HEK293 (cell line): ENCODE measurements at regions not wholly inside any gene's neighbourhood (a gene's known extent, or its start where the extent isn't known, plus 50 kb on each side); places are given as distances from the start of the nearest gene placed in this dataset.

Experiments
- CTCF ChIA-PET: fragments of 350-600 bp; formaldehyde crosslinking; extraction: SDS; loops from one replicate; lab custom pipeline; 2021; ENCODE audit warnings: antibody characterized with exemption; lab: Yijun Ruan, JAX
- POLR2A ChIA-PET: fragments of 300-600 bp; formaldehyde crosslinking; extraction: SDS; loops from one replicate; lab custom pipeline; 2020; ENCODE audit warnings: antibody characterized with exemption, inconsistent platforms; lab: Yijun Ruan, JAX
- H3K27ac ChIP-seq: fragments of 200-500 bp; sonication (Bioruptor generic); 2 replicates; pipeline ENCODE4 v1.5.1; 2014; ENCODE audit warnings: low read depth, low read length, control low read depth, inconsistent platforms; ENCODE audit errors: extremely low read depth
- H3K36me3 ChIP-seq, 2 experiments: fragments of 200-500 bp in 1 of 2; sonication (Bioruptor generic) in 1 of 2; 1 replicate in 1 of 2; 2 replicates in 1 of 2; pipeline ENCODE4 v1.5.1; 2014 to 2017; ENCODE audit warnings: inconsistent platforms in 2 of 2, low read length in 2 of 2; ENCODE audit not compliant: control insufficient read depth in 2 of 2, insufficient read depth in 1 of 2
- H3K4me1 ChIP-seq: fragments of 200-500 bp; sonication (Bioruptor generic); 2 replicates; pipeline ENCODE4 v1.5.1; 2014; ENCODE audit warnings: mild to moderate bottlenecking, low read length, inconsistent platforms; ENCODE audit not compliant: control insufficient read depth, insufficient read depth
- H3K4me3 ChIP-seq: 2 replicates; pipeline ENCODE4 v1.5.1; 2011; ENCODE audit warnings: low read depth, mild to moderate bottlenecking, control low read depth, low read length, moderate library complexity
- H3K9me3 ChIP-seq: fragments of 200-500 bp; sonication (Bioruptor generic); 2 replicates; pipeline ENCODE4 v1.5.1; 2014; ENCODE audit warnings: low read depth, low read length, inconsistent platforms; ENCODE audit not compliant: control insufficient read depth, insufficient read depth
- ATF2 ChIP-seq: fragments of 450-650 bp; formaldehyde crosslinking; IDR thresholded peaks from 2 replicates; pipeline ENCODE4 v1.5.1; 2016; ENCODE audit warnings: missing biosample characterization, missing genetic modification characterization, low read depth
- BCL11B ChIP-seq: fragments of 450-650 bp; formaldehyde crosslinking; IDR thresholded peaks from 2 replicates; pipeline ENCODE4 v1.5.1; 2016; ENCODE audit warnings: low read depth, missing biosample characterization, missing genetic modification characterization
- HOXA7 ChIP-seq: sonication (generic); formaldehyde crosslinking; IDR thresholded peaks from 2 replicates; pipeline ENCODE4 v1.8.1; 2022; ENCODE audit warnings: missing genetic modification reagents, borderline replicate concordance
- HOXC10 ChIP-seq: sonication (generic); formaldehyde crosslinking; IDR thresholded peaks from 2 replicates; pipeline ENCODE4 v1.8.1; 2023; ENCODE audit warnings: mild to moderate bottlenecking, missing genetic modification reagents
- SCRT2 ChIP-seq: fragments of 450-650 bp; formaldehyde crosslinking; IDR thresholded peaks from 2 replicates; pipeline ENCODE4 v1.5.1; 2016; ENCODE audit warnings: missing biosample characterization, missing genetic modification characterization
- SP7 ChIP-seq: fragments of 450-650 bp; formaldehyde crosslinking; IDR thresholded peaks from 2 replicates; pipeline ENCODE4 v1.5.1; 2016; ENCODE audit warnings: missing biosample characterization, missing genetic modification characterization
- YY1 ChIP-seq: fragments of 450-650 bp; formaldehyde crosslinking; IDR thresholded peaks from 2 replicates; pipeline ENCODE4 v1.5.1; 2018; ENCODE audit warnings: missing biosample characterization, missing genetic modification characterization
- ZBTB1 ChIP-seq: fragments of 450-650 bp; formaldehyde crosslinking; IDR thresholded peaks from 2 replicates; pipeline ENCODE4 v1.5.1; 2016; ENCODE audit warnings: missing biosample characterization, missing genetic modification characterization
- ZBTB17 ChIP-seq: fragments of 450-650 bp; formaldehyde crosslinking; IDR thresholded peaks from 2 replicates; pipeline ENCODE4 v1.5.1; 2016; ENCODE audit warnings: missing biosample characterization, missing genetic modification characterization
- ZBTB20 ChIP-seq: fragments of 450-650 bp; formaldehyde crosslinking; IDR thresholded peaks from 2 replicates; pipeline ENCODE4 v1.5.1; 2016; ENCODE audit warnings: missing biosample characterization, missing genetic modification characterization
- ZBTB21 ChIP-seq: fragments of 450-650 bp; formaldehyde crosslinking; IDR thresholded peaks from 2 replicates; pipeline ENCODE4 v1.5.1; 2017; ENCODE audit warnings: missing biosample characterization, missing genetic modification characterization
- ZBTB7A ChIP-seq: fragments of 450-650 bp; formaldehyde crosslinking; IDR thresholded peaks from 2 replicates; pipeline ENCODE4 v1.5.1; 2016; ENCODE audit warnings: low read depth, missing biosample characterization, missing genetic modification characterization
- ZFP37 ChIP-seq: fragments of 450-650 bp; formaldehyde crosslinking; IDR thresholded peaks from 2 replicates; pipeline ENCODE4 v1.5.1; 2016; ENCODE audit warnings: missing biosample characterization, missing genetic modification characterization
- ZFP41 ChIP-seq: fragments of 450-650 bp; formaldehyde crosslinking; IDR thresholded peaks from 2 replicates; pipeline ENCODE4 v1.5.1; 2016; ENCODE audit warnings: missing biosample characterization, missing genetic modification characterization, borderline replicate concordance
- ZNF10 ChIP-seq: fragments of 450-650 bp; formaldehyde crosslinking; IDR thresholded peaks from 2 replicates; pipeline ENCODE4 v1.5.1; 2017; ENCODE audit warnings: missing biosample characterization, missing genetic modification characterization
- ZNF133 ChIP-seq: fragments of 450-650 bp; formaldehyde crosslinking; IDR thresholded peaks from 2 replicates; pipeline ENCODE4 v1.5.1; 2016; ENCODE audit warnings: missing biosample characterization, missing genetic modification characterization
- ZNF155 ChIP-seq: fragments of 450-650 bp; formaldehyde crosslinking; IDR thresholded peaks from 2 replicates; pipeline ENCODE4 v1.5.1; 2016; ENCODE audit warnings: missing biosample characterization, missing genetic modification characterization
- ZNF157 ChIP-seq: fragments of 450-650 bp; formaldehyde crosslinking; IDR thresholded peaks from 2 replicates; pipeline ENCODE4 v1.5.1; 2016; ENCODE audit warnings: missing biosample characterization, missing genetic modification characterization
- ZNF391 ChIP-seq: fragments of 450-650 bp; formaldehyde crosslinking; IDR thresholded peaks from 2 replicates; pipeline ENCODE4 v1.5.1; 2016; ENCODE audit warnings: low read depth, missing biosample characterization, missing genetic modification characterization, borderline replicate concordance
- ZNF544 ChIP-seq: fragments of 450-650 bp; formaldehyde crosslinking; IDR thresholded peaks from 2 replicates; pipeline ENCODE4 v1.5.0; 2017; ENCODE audit warnings: missing biosample characterization, missing genetic modification characterization
- ZNF561 ChIP-seq: fragments of 450-650 bp; IDR thresholded peaks from 2 replicates; pipeline ENCODE4 v1.5.1; 2018; ENCODE audit warnings: missing biosample characterization, missing genetic modification characterization, borderline replicate concordance
- ZNF658 ChIP-seq: fragments of 450-650 bp; formaldehyde crosslinking; IDR thresholded peaks from 2 replicates; pipeline ENCODE4; 2016; ENCODE audit warnings: missing biosample characterization, missing genetic modification characterization
- ZNF707 ChIP-seq: fragments of 450-650 bp; formaldehyde crosslinking; IDR thresholded peaks from 2 replicates; pipeline ENCODE4 v1.5.1; 2016; ENCODE audit warnings: missing biosample characterization, missing genetic modification characterization
- ZNF785 ChIP-seq: fragments of 450-650 bp; formaldehyde crosslinking; IDR thresholded peaks from 2 replicates; pipeline ENCODE4 v1.5.1; 2016; ENCODE audit warnings: missing biosample characterization, missing genetic modification characterization
- ZSCAN23 ChIP-seq: fragments of 450-650 bp; formaldehyde crosslinking; IDR thresholded peaks from 2 replicates; pipeline ENCODE4 v1.5.1; 2016; ENCODE audit warnings: missing biosample characterization, missing genetic modification characterization
- ZSCAN30 ChIP-seq: fragments of 450-650 bp; IDR thresholded peaks from 2 replicates; pipeline ENCODE4 v1.5.1; 2018; ENCODE audit warnings: missing biosample characterization, mild to moderate bottlenecking, missing genetic modification characterization, moderate library complexity
- TF ChIP-seq, protein P1 (sequence below): fragments of 450-650 bp; formaldehyde crosslinking; IDR thresholded peaks from 2 replicates; pipeline ENCODE4 v1.5.1; 2017; ENCODE audit warnings: missing biosample characterization, missing genetic modification characterization
- TF ChIP-seq, protein P2 (sequence below): fragments of 450-650 bp; formaldehyde crosslinking; IDR thresholded peaks from 2 replicates; pipeline ENCODE4 v1.5.1; 2016; ENCODE audit warnings: missing biosample characterization, missing genetic modification characterization

- ChIA-PET CTCF (interaction anchor here (1.0 to 1.3 kb wide), 2 partner anchors 12 to 25 kb away, joined by 3 to 4 read pairs; no protein-coding TSS in a partner anchor), POLR2A (no interaction called here)
- no peak overlapping the region for H3K27ac ChIP-seq
- no peaks in the 10 kb centered on the region for H3K36me3 ChIP-seq
- TF ChIP-seq, protein P1, sequence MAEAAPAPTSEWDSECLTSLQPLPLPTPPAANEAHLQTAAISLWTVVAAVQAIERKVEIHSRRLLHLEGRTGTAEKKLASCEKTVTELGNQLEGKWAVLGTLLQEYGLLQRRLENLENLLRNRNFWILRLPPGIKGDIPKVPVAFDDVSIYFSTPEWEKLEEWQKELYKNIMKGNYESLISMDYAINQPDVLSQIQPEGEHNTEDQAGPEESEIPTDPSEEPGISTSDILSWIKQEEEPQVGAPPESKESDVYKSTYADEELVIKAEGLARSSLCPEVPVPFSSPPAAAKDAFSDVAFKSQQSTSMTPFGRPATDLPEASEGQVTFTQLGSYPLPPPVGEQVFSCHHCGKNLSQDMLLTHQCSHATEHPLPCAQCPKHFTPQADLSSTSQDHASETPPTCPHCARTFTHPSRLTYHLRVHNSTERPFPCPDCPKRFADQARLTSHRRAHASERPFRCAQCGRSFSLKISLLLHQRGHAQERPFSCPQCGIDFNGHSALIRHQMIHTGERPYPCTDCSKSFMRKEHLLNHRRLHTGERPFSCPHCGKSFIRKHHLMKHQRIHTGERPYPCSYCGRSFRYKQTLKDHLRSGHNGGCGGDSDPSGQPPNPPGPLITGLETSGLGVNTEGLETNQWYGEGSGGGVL (tag by site-specific recombination): no peak
- TF ChIP-seq ZBTB20 (no peak), ZNF785 (tag by site-specific recombination) (no peak), ZBTB1 (tag by site-specific recombination) (no peak), YY1 (tag by site-specific recombination) (no peak), ZNF10 (tag by site-specific recombination) (no peak), BCL11B (tag by site-specific recombination) (no peak), ZNF391 (tag by site-specific recombination) (no peak), SCRT2 (no peak), ZFP41 (tag by site-specific recombination) (no peak)
- H3K4me3 ChIP-seq: no peak overlapping the region
- no peaks in the 10 kb centered on the region for H3K4me1 ChIP-seq
- no peaks in the 10 kb centered on the region for H3K9me3 ChIP-seq
Observed at GRCh38 chr2:161088658-161089350, 71.4 kb upstream of the TANK start.

- ChIA-PET POLR2A (no interaction called here), CTCF (interaction anchor here (1.2 kb wide), 1 partner anchor 97 kb away, joined by 3 read pairs; no protein-coding TSS in a partner anchor)
- no peak for TF ChIP-seq SCRT2
- no peak for TF ChIP-seq ZBTB21 (tag by site-specific recombination)
- TF ChIP-seq HOXA7 (CRISPR knock-in tag): no peak
- no peak for TF ChIP-seq ZNF561 (tag by site-specific recombination)
- no peak for TF ChIP-seq ZSCAN30 (tag by site-specific recombination)
- TF ChIP-seq, protein P2, sequence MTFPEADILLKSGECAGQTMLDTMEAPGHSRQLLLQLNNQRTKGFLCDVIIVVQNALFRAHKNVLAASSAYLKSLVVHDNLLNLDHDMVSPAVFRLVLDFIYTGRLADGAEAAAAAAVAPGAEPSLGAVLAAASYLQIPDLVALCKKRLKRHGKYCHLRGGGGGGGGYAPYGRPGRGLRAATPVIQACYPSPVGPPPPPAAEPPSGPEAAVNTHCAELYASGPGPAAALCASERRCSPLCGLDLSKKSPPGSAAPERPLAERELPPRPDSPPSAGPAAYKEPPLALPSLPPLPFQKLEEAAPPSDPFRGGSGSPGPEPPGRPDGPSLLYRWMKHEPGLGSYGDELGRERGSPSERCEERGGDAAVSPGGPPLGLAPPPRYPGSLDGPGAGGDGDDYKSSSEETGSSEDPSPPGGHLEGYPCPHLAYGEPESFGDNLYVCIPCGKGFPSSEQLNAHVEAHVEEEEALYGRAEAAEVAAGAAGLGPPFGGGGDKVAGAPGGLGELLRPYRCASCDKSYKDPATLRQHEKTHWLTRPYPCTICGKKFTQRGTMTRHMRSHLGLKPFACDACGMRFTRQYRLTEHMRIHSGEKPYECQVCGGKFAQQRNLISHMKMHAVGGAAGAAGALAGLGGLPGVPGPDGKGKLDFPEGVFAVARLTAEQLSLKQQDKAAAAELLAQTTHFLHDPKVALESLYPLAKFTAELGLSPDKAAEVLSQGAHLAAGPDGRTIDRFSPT (tag by site-specific recombination): no peak
- TF ChIP-seq ZBTB7A (tag by site-specific recombination): no peak
- TF ChIP-seq SP7 (tag by site-specific recombination): no peak
- no peak for TF ChIP-seq ZNF157 (tag by site-specific recombination)
- Histone ChIP-seq H3K27ac (no peak overlapping the region), H3K4me3 (no peak overlapping the region), H3K9me3 (no peaks in the 10 kb centered on the region), H3K36me3 (no peaks in the 10 kb centered on the region), H3K4me1 (no peaks in the 10 kb centered on the region; the same call in 1 of the 2 replicates)
Observed at GRCh38 chr2:161090411-161090810, 69.8 kb upstream of the TANK start.

DNA sequence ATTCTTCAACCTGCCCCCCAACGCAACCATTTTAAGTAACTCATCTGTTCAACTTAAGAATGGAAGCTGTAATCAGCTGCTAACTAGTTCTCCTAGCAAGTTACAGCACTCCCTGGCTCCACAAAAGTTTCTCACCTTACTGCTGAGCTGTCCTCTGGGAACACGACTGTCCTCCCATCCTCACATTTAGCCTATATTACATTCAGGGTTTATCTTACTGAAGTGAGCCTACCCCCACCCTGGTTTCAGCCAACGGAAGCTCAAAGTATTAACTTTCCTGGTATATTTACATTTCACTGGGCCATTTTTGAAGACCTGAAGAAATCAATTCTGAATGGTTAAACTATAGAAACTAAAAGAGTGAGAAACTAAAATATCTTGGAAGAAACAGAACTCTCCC lies 64.9 kb upstream of the TANK start:
- no peaks in the 10 kb centered on the region for H3K36me3 ChIP-seq
- no peaks in the 10 kb centered on the region for H3K9me3 ChIP-seq
- ChIA-PET CTCF (interaction anchor here (1.4 kb wide), 1 partner anchor 32 kb away, joined by 3 read pairs; no protein-coding TSS in a partner anchor), POLR2A (no interaction called here)
- H3K4me1 ChIP-seq: no peaks in the 10 kb centered on the region; the same call in 1 of the 2 replicates
- H3K4me3 ChIP-seq: no peak overlapping the region
- H3K27ac ChIP-seq: no peak overlapping the region
- TF ChIP-seq ZBTB17 (tag by site-specific recombination) (no peak), BCL11B (tag by site-specific recombination) (no peak), ZNF133 (no peak), ZNF544 (tag by site-specific recombination) (no peak), ZNF707 (no peak), ZNF155 (no peak), ATF2 (no peak), ZSCAN23 (tag by site-specific recombination) (no peak), YY1 (tag by site-specific recombination) (no peak), HOXC10 (CRISPR knock-in tag) (no peak), ZNF658 (tag by site-specific recombination) (no peak), ZFP37 (no peak)
